Choroid plexus epithelial cell (primary cell): ENCODE measurements at regions not wholly inside any gene's neighbourhood (a gene's known extent, or its start where the extent isn't known, plus 50 kb on each side); places are given as distances from the start of the nearest gene placed in this dataset.

Experiments
- DNase-seq: peaks from one replicate; pipeline ENCODE4 v3.0.0-alpha.2; 2010; ENCODE audit warnings: low read depth
- H3K4me3 ChIP-seq: 2 replicates; pipeline ENCODE4 v1.5.1; 2011; ENCODE audit warnings: low read depth, mild to moderate bottlenecking, control low read depth, low read length, moderate library complexity
- CTCF ChIP-seq: conservative IDR thresholded peaks from 2 replicates; pipeline ENCODE4 v1.5.1; 2011; ENCODE audit warnings: low read depth, mild to moderate bottlenecking, control low read depth, inconsistent platforms, low read length, moderate library complexity

GRCh38 chr6:124877468-124877867 is 84.8 kb upstream of the RNF217 start:
- no peak overlapping the region for H3K4me3 ChIP-seq
- DNase-seq: no peak
- no peak for TF ChIP-seq CTCF

GRCh38 chr6:124879110-124879991 is 82.9 kb upstream of the RNF217 start:
- DNase-seq: no peak
- no peak for TF ChIP-seq CTCF
- H3K4me3 ChIP-seq: no peak overlapping the region

GRCh38 chr6:124879992-124880355 is 82.3 kb upstream of the RNF217 start:
- no peak overlapping the region for H3K4me3 ChIP-seq
- no peak for DNase-seq
- TF ChIP-seq CTCF: no peak

GRCh38 chr6:124881898-124882578 is 80.2 kb upstream of the RNF217 start:
- no peak overlapping the region for H3K4me3 ChIP-seq
- peak; percentile 74 for DNase-seq

GRCh38 chr6:124882579-124883393 is 79.5 kb upstream of the RNF217 start:
- no peak overlapping the region for H3K4me3 ChIP-seq
- DNase-seq: peak; percentile 66

More at GRCh38 chr6:124881898-124882578, 80.2 kb upstream of the RNF217 start:
- no peak for TF ChIP-seq CTCF

GRCh38 chr6:124885171-124885570 is 77.1 kb upstream of the RNF217 start:
- no peak for TF ChIP-seq CTCF
- DNase-seq: peak; percentile 28
- no peak overlapping the region for H3K4me3 ChIP-seq

More at GRCh38 chr6:124882579-124883393, 79.5 kb upstream of the RNF217 start:
- no peak for TF ChIP-seq CTCF
